Activated naive CD8-positive, alpha-beta T cell treated with anti-CD3 and anti-CD28 coated beads, Interleukin-2, amount 50 U/mL, for 16 hours (primary cell): ENCODE measurements at regions not wholly inside any gene's neighbourhood (a gene's known extent, or its start where the extent isn't known, plus 50 kb on each side); places are given as distances from the start of the nearest gene placed in this dataset.

Experiments used
- DNase-seq: peaks from one replicate; pipeline ENCODE4 v3.0.0-alpha.2; 2020; ENCODE audit warnings: low read depth, low spot score

GRCh38 chr10:130866857-130867256 is 444.7 kb downstream of the TCERG1L start:
- no peak for DNase-seq

- no peak for DNase-seq
Observed at GRCh38 chr10:130867446-130868194, 443.9 kb downstream of the TCERG1L start.

- DNase-seq: no peak
Observed at GRCh38 chr10:130869179-130869841, 442.2 kb downstream of the TCERG1L start.

- DNase-seq: no peak
Observed at GRCh38 chr10:130871406-130871805, 440.1 kb downstream of the TCERG1L start.

- no peak for DNase-seq
Observed at GRCh38 chr10:130873636-130874035, 437.9 kb downstream of the TCERG1L start.

- no peak for DNase-seq
Observed at GRCh38 chr10:130875116-130875515, 436.4 kb downstream of the TCERG1L start.

GRCh38 chr10:130875897-130876472 is 435.5 kb downstream of the TCERG1L start:
- DNase-seq: no peak

GRCh38 chr10:130877126-130877525 is 434.4 kb downstream of the TCERG1L start:
- no peak for DNase-seq

- DNase-seq: no peak
Observed at GRCh38 chr10:130878131-130878530, 433.4 kb downstream of the TCERG1L start.

- no peak for DNase-seq
Observed at GRCh38 chr10:130882906-130883305, 428.6 kb downstream of the TCERG1L start.

GRCh38 chr10:130884456-130884855 is 427.1 kb downstream of the TCERG1L start:
- DNase-seq: no peak

GRCh38 chr10:130885021-130885655 is 426.4 kb downstream of the TCERG1L start:
- DNase-seq: no peak

GRCh38 chr10:130887170-130887569 is 424.4 kb downstream of the TCERG1L start:
- no peak for DNase-seq

GRCh38 chr10:130888493-130888892 is 423.0 kb downstream of the TCERG1L start:
- no peak for DNase-seq

- no peak for DNase-seq
Observed at GRCh38 chr10:130889240-130889639, 422.3 kb downstream of the TCERG1L start.

GRCh38 chr10:130889780-130890179 is 421.7 kb downstream of the TCERG1L start:
- DNase-seq: no peak

- no peak for DNase-seq
Observed at GRCh38 chr10:130891066-130891465, 420.5 kb downstream of the TCERG1L start.

- DNase-seq: no peak
Observed at GRCh38 chr10:130894471-130894870, 417.1 kb downstream of the TCERG1L start.

GRCh38 chr10:130895161-130895560 is 416.4 kb downstream of the TCERG1L start:
- no peak for DNase-seq

- DNase-seq: no peak
Observed at GRCh38 chr10:130897815-130898214, 413.7 kb downstream of the TCERG1L start.

GRCh38 chr10:130898381-130898780 is 413.1 kb downstream of the TCERG1L start:
- no peak for DNase-seq

GRCh38 chr10:130899856-130900255 is 411.7 kb downstream of the TCERG1L start:
- no peak for DNase-seq
